D721Med (cell line): ENCODE measurements at regions not wholly inside any gene's neighbourhood (a gene's known extent, or its start where the extent isn't known, plus 50 kb on each side); places are given as distances from the start of the nearest gene placed in this dataset.

Experiments
- DNase-seq: peaks from one replicate; pipeline ENCODE4 v3.0.0; 2011; ENCODE audit warnings: low spot score; ENCODE audit not compliant: insufficient read length
- FAIRE-seq: peaks from 2 replicates; lab custom pipeline; 2011; peaks lifted over from hg19 to GRCh38; lab: Jason Lieb, UNC
- TF ChIP-seq, protein P1 (sequence below): IDR thresholded peaks from 2 replicates; pipeline ENCODE4 v1.5.1; 2012; ENCODE audit warnings: mild to moderate bottlenecking, control low read depth; ENCODE audit not compliant: insufficient read depth; ENCODE audit errors: missing control alignments

GRCh38 chr5:26181582-26181981, 856.8 kb downstream of the CDH9 start:
- TF ChIP-seq, protein P1, sequence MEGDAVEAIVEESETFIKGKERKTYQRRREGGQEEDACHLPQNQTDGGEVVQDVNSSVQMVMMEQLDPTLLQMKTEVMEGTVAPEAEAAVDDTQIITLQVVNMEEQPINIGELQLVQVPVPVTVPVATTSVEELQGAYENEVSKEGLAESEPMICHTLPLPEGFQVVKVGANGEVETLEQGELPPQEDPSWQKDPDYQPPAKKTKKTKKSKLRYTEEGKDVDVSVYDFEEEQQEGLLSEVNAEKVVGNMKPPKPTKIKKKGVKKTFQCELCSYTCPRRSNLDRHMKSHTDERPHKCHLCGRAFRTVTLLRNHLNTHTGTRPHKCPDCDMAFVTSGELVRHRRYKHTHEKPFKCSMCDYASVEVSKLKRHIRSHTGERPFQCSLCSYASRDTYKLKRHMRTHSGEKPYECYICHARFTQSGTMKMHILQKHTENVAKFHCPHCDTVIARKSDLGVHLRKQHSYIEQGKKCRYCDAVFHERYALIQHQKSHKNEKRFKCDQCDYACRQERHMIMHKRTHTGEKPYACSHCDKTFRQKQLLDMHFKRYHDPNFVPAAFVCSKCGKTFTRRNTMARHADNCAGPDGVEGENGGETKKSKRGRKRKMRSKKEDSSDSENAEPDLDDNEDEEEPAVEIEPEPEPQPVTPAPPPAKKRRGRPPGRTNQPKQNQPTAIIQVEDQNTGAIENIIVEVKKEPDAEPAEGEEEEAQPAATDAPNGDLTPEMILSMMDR = no peak
- FAIRE-seq = peak; percentile 68
- DNase-seq = no peak

GRCh38 chr5:26148569-26149107, 889.7 kb downstream of the CDH9 start:
- FAIRE-seq = no peak
- TF ChIP-seq, protein P1 = no peak

GRCh38 chr5:26143259-26143658, 895.1 kb downstream of the CDH9 start:
- FAIRE-seq = no peak
- DNase-seq = no peak
- TF ChIP-seq, protein P1 = no peak

More at GRCh38 chr5:26148569-26149107, 889.7 kb downstream of the CDH9 start:
- DNase-seq = no peak

DNA sequence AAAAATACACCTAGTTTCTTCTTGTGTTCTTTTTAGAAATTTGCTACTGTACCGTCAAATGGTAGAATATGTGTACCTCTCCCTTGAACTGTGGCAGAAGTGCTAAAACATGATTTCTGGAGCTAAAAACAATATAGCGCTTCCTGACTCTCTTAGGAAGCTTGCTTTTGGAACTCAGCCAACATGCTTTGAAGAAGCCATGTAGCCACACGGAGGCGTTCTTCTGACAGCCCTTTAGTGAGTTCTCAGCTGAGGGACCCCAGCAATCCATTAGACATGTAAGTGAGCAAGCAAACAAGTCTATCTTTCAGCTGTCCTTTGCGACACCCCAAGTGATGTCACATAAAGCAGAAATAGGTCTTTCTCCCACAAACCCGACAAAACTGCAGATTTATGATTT, 917.0 kb downstream of the CDH9 start:
- no peak for FAIRE-seq
- TF ChIP-seq, protein P1 = no peak
- DNase-seq = no peak

- FAIRE-seq = no peak
- DNase-seq = no peak
- TF ChIP-seq, protein P1 = no peak
Measured at GRCh38 chr5:26104175-26104574, 934.2 kb downstream of the CDH9 start.

- DNase-seq (no peak), FAIRE-seq (no peak)
Measured at GRCh38 chr5:26060212-26060611, 978.2 kb downstream of the CDH9 start.

GRCh38 chr5:26054594-26054993, 983.8 kb downstream of the CDH9 start:
- TF ChIP-seq, protein P1 = no peak
- FAIRE-seq = no peak
- DNase-seq = no peak

More at GRCh38 chr5:26060212-26060611, 978.2 kb downstream of the CDH9 start:
- TF ChIP-seq, protein P1 = no peak
